GM12873 (cell line): ENCODE measurements at regions not wholly inside any gene's neighbourhood (a gene's known extent, or its start where the extent isn't known, plus 50 kb on each side); places are given as distances from the start of the nearest gene placed in this dataset.

Experiments used
- TF ChIP-seq, protein P1 (sequence below): IDR thresholded peaks from 2 replicates; pipeline ENCODE4 v1.5.1; 2012; ENCODE audit warnings: low read depth, mild to moderate bottlenecking, moderate library complexity, low read length, control low read depth; ENCODE audit not compliant: insufficient read depth; ENCODE audit errors: missing control alignments

DNA sequence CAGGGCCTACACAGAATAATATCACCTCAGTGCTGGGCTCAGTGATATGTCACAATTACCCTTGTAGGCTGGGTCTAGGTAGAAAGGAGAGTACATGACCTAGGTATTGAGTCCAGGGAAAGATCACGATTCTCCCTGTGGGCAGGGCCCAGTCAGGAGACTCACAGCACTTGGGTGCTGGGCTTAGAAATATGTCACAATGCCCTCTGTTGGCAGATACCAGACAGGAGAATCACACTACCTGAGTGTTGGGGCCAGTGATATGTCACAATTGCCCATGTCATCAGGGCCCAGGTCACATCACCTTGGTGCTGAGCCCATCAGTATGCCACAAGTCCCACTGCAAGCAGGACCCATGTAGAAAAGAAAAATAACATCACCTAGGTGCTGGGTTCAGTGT is 2105.5 kb downstream of the TP53TG3F start:
- TF ChIP-seq, protein P1, sequence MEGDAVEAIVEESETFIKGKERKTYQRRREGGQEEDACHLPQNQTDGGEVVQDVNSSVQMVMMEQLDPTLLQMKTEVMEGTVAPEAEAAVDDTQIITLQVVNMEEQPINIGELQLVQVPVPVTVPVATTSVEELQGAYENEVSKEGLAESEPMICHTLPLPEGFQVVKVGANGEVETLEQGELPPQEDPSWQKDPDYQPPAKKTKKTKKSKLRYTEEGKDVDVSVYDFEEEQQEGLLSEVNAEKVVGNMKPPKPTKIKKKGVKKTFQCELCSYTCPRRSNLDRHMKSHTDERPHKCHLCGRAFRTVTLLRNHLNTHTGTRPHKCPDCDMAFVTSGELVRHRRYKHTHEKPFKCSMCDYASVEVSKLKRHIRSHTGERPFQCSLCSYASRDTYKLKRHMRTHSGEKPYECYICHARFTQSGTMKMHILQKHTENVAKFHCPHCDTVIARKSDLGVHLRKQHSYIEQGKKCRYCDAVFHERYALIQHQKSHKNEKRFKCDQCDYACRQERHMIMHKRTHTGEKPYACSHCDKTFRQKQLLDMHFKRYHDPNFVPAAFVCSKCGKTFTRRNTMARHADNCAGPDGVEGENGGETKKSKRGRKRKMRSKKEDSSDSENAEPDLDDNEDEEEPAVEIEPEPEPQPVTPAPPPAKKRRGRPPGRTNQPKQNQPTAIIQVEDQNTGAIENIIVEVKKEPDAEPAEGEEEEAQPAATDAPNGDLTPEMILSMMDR, result no peak

DNA sequence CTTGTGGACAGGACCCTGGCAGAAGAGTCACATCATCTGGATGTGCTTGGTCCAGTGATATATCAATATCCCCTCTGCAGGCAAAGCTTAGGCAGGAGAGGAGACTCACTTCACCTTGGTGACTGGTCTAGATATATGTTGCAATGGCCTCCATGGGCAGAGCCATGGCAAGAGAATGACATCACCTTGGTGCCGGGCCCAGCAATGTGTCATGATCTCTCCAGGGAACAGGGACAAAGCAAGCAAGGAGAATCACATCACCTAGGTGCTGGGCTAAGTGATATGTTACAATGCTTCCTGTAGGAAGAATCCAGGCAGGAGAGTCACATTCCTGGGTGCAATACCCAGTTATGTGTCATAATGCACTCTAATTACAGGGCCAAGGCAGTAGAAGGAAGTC is 2106.2 kb downstream of the TP53TG3F start:
- TF ChIP-seq, protein P1, result no peak

DNA sequence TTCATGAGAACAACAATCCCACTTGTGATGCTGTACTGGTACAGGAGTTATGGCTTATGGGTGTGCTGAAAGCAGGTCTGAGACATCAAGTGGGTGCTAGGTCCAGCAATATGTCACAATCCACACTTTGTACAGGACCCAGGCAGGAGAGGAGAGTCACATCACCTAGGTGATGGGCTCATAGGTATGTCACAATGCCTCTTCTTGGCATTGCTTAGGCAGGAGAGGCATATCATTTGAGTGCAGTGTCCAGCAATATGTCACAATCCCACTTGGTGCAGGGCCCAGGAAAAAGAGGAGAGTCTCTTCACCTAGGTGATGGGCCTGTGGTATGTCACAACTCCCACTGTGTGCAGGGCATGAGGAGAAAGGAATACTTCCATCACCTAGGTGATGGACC is 2110.0 kb downstream of the TP53TG3F start:
- TF ChIP-seq, protein P1, result no peak

DNA sequence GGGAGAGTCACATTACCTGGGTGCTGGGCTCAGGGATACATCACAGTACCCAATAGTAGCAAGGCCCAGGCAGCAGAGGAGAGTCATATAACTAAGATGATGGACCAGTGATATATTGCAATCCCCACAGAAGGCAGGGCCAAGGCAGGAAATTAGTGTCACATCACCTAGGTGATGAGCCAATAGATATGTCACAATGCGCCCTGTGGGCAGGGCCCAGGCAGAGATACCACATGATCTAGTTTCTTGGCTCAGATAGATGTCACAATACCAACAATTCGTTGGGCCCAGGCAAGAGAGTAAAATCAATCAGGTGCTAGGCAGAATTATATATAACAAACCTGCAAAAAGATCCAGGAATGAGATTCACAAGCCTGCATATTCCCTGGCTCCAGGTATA is 2111.5 kb downstream of the TP53TG3F start:
- TF ChIP-seq, protein P1, result no peak

DNA sequence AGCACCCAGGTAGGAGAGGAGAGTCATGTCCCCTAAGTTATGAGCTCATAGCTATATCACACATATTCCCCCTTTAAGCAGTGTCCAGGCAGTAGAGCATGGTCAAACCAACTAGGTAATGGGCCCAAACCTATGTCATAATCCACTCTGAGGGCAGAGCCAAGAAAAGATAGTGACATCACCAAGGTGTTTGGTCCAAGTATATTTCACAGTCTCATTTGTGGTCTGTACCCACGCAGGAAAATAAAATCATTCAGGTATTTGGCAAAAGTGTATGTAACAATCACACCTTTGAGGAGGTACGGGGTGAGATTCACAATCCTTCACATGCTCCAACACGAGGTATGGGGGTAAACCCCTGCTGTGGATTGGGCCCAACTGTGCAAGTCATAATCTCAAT is 2112.8 kb downstream of the TP53TG3F start:
- TF ChIP-seq, protein P1, result no peak

DNA sequence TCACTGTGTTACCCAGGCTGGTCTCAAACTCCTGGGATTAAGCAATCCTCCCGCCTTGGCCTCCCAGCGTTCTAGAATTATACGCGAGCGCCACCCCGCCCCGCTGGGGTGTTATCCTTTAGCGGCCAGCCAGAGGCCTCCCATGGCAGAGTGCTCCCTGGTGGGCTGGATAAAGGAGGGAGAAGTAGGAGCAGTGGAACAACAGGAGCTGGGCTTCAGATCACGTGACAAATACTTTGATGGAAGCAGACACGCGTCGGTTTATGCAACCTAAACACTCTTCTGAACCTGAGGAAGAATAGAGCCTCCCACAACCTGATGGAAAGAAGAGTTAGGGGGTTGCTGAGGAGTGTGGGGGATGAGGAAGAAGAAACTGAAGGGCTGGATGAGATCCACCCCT is 2114.0 kb downstream of the TP53TG3F start:
- TF ChIP-seq, protein P1, result no peak

DNA sequence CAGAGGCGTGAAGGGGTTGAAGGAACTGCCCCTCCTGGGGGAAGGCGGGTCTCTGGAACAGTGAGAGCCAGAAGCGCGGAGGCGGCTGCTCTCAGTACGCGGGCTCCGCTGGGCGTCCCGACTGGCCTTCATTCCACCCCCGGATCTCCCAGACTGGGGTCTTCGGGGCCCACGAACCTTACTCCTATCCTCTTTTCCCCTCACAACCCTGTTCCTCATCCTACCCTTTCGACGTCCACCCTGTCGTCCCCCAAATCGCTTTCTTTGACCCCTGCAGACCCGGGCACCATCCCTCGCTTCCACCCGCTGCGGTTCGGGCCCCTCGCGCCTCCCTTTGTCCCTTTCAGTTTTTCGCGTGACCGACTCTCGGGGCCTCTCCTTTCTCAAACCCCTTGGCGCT is 2114.6 kb downstream of the TP53TG3F start:
- TF ChIP-seq, protein P1, result no peak
